NOMO-1 treated with DMSO at 0.1 percent for 48 hours (cell line): ENCODE measurements at regions not wholly inside any gene's neighbourhood (a gene's known extent, or its start where the extent isn't known, plus 50 kb on each side); places are given as distances from the start of the nearest gene placed in this dataset.
A peak's percentile ranks its signal among the peaks of the same experiment; 100 is the strongest.
"Not testable (repeated sequence)": the region's sequence is repeated elsewhere in the genome, so short reads cannot be mapped to it uniquely, and the experiment has no call there.

Source experiments
- DNase-seq: peaks from one replicate; lab custom pipeline; 2025; ENCODE audit not compliant: unreplicated experiment; lab: John Stamatoyannopoulos, UW

DNA sequence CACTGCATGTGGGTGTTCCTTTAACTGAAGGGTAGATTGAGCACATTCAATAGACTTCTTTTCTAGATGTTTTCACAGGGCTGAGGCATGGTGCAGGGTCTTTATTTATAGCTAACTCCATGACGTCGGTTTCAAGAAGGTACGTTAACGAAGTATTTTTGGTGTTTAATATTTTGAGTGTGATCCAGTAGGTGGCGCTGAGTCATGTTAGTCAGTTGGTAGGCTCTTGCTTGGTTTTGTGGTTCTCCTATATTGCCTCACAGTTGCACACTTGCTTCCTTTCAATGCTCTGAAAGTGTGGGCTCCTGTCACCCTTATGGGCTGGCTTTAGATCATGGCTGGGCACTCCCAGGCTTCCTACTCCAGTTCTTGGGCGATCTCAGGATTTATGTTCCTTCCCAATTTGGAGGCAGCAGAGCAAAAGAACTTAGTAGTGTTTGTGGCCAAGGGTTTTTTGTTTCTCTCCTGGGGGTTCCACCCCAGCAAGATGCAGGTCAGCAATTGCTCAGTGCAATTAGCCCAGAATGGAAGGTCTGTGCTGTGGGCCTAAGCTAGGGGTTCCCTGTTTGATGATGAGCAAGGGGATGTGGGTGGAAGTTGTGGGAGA lies 471.6 kb upstream of the FOXG1 start:
- DNase-seq = peak; percentile 24

DNA sequence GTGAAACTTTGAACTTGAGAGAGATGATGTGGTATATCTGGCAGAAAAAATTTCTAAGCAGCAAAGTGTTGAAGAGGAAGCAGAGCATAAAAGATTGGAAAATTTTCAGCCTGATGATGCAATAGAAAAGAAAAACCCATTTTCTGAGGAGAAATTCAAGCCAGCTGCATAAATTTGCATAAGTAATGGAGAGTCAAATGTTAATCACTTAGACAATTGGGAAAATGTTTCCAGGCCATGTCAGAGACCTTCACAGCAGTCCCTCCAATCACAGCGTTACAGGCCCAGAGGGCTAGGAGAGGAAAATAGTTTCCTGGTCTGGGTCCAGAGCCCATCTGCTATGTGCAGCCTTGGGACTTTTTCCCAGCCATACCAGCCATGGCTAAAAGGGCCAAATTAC lies 469.0 kb upstream of the FOXG1 start:
- DNase-seq = no peak

DNA sequence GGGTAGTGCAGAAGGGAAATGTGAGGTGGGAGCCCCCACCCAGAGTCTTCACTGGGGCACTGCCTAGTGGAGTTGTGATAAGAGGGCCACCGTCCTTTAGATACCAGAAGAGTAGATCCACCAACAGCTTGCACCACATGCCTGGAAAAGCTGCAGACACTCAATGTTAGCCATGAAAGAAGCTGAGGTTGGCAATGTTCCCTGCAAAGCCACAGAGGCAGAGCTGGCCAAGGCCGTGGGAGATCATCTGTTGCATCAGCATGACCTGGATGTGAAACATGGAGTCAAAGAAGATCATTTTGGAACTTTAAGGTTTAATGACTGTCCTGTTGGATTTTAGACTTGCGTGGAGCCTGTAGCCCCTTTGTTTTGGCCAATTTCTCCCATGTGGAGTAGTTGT lies 468.4 kb upstream of the FOXG1 start:
- no peak for DNase-seq

GRCh38 chr14:28299227-28299626 lies 467.4 kb upstream of the FOXG1 start:
- no peak for DNase-seq

- no peak for DNase-seq
Measured at GRCh38 chr14:28300356-28300755, 466.2 kb upstream of the FOXG1 start.

DNA sequence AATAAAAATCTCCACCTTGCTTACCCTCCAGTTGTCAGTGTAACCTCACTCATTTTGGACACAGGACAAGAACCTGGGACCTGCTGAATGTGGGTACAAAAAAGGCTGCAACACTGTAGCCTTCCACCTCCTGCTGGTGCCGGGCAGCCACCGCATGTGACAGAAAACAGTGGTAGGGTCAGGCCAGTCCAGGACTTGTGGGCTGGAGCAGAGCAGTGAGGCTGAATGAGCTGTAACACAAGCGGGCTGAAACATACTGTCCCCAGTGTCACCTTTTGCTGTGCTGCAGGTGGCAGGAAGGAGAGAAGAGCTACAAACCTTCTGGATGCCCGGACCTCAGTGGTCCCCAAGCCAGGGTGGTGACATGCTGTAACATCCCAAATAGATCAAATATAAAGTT lies 465.4 kb upstream of the FOXG1 start:
- DNase-seq = no peak

DNA sequence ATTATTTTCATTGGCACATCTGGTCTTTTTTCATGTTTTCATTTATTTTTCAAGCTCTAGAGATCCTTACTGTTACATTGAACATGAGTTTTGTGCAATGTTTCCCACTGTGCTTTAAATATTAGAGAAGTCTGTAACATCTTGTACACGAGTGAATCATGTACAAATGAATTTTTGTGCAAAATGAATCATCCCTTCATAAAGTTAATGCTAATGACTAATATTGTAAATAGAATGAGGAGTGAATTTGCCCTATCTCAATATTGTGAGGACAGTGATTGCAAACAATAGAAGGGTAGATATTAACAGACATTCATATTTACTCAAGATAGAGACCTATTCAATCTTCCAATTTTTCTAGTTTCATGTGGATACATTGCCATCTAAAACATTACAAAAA lies 463.3 kb upstream of the FOXG1 start:
- DNase-seq = no peak

DNA sequence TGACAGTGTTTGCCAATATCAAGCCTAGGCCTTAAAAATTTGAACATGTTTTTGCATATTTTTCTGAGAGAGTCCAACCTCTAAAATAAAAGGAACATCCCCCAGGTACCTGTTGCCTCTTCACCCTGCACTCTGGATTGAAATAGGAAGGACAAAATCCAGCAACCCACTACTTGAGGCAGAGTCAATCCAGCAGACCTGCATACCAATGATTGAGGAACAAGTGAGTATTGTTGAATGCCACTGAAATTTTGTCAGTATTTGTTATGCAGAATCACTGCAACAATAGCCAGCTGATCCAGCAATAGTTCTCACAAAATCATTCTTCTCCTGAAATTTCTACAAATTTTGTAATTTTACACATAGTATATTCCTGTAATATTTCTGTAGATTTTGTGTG lies 460.6 kb upstream of the FOXG1 start:
- DNase-seq = no peak

DNA sequence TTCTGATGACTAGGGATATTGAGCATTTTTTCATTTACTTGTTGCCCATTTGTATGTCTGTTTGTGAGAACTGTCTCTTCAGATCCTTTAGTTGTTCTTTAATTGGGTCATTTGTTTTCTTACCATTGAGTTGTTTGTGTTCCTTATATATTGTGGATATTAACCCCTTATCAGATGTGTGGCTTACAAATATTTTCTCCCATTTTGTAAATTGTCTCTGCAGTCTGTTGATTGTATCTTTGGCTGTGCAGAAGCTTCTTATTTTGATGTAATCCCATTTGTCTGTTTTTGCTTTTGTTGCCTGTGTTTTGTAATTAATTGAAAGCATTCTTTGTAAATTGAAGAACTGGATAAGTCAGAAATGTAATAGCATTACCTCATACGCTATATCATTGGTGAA lies 459.1 kb upstream of the FOXG1 start:
- no peak for DNase-seq

DNA sequence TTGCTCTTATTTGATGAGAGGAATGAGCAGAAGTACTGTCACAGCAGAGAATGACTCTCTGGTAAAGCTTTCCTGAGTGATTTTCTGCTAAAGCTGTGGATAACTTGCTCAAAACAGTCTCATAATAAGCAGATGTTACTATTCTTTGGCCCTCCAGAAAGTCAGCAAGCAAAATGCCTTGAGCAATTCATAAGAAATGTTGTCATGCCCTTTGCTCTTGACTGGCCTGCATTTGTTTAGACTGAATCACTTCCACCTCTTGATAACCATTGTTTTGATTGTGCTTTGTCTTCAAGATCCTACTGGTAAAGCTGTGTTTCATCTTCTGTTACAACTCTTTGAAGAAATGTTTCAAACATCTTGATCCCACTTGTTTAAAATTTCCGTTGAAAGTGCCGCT lies 457.9 kb upstream of the FOXG1 start:
- DNase-seq = no peak

- DNase-seq = not testable (repeated sequence)
Measured at GRCh38 chr14:28317890-28318675, 448.5 kb upstream of the FOXG1 start.

GRCh38 chr14:28321475-28322244 lies 444.9 kb upstream of the FOXG1 start:
- no peak for DNase-seq

DNA sequence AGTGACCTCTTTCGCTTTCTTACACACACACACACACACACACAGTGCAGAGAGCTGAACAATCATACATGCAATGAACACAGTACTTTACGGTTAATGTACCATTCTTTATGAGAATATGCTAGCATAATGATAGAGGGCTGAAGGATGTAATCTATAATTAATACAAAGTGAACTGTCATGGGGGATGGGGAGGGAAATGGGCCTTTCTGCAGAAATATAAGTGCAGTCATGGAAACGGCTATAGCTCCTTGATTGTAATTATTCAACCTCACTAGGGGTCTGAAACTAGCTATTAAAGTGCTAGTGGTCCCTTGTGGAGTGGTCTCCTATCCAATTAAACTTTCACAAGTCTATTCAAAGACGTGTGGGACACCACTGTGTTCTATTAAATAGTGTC lies 443.2 kb upstream of the FOXG1 start:
- DNase-seq = no peak

DNA sequence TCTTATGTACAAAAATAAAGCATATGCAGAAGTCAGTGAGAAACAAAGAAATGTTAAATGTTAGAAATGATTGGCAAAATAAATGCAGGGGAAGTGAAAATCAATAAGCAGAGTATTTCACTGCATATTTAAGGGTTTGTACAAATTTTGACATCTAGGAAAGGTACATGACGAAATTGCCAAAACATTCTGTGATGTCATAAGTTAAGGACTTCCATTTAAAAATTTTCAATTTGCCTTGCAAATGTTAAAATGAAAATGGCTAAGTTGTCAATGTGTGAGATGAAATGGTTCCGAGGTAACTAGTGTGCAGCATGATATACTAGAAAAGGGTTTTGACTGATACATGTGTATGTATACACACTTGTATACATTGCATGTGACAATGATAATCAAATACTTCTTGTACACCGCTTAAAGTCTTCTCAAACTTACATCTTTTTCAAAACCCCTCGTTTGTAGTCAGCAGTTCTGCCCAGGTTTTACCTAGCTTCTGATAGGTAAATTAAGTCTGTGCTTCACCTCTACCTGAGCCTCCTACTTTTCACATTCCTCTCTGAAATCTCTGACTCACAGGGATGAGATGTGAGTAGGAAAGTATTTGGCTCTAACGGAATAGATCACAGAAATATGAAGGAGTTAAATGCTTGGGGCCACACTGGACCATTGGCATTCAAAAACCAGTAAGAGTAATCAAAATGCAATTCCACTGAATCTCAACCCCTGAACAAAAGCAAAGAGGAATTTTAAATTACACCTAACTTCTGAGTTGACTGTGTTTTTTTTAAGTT lies 442.4 kb upstream of the FOXG1 start:
- DNase-seq = no peak

- DNase-seq = no peak
Measured at GRCh38 chr14:28340816-28341215, 425.8 kb upstream of the FOXG1 start.

DNA sequence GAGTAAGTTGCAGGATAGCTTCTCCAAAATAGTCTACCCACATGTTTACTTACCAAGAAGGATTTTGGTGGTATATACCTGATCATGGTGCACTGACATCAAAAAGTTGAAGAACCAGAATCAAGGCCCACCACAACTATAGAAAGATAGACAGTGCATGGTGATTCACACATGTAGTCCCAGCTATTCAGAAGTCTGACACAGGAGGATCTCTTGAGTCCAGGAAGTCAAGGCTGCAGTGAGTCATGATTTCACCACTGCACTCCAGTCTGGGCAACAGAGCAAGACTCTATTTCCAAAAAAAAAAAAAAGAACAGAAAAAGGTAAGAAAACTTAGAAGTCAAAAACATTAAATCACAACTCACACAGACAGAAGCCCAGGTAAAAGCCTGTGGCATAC lies 422.2 kb upstream of the FOXG1 start:
- no peak for DNase-seq

GRCh38 chr14:28348797-28349196 lies 417.8 kb upstream of the FOXG1 start:
- DNase-seq = no peak

- DNase-seq = no peak
Measured at GRCh38 chr14:28356819-28357218, 409.8 kb upstream of the FOXG1 start.

GRCh38 chr14:28361486-28361885 lies 405.1 kb upstream of the FOXG1 start:
- DNase-seq = no peak

DNA sequence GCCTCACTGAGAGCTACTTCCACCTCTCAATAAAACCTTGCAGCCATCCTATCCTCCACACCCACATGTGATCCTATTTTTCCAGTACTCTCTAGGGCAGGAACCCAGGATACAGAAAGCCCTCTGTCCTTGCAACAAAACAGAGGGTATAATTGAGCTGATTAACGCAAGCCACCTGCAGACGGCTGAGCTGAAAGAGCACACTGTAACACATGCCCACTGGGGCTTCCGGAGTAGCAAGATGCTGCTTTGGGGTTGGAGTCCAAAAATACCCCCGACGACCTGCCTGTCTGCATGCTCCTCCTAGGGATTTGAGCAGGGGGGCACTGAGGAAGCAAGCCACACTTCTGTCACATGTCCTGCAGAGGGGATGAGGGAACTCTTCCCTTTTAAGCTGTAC lies 401.1 kb upstream of the FOXG1 start:
- DNase-seq = no peak

DNA sequence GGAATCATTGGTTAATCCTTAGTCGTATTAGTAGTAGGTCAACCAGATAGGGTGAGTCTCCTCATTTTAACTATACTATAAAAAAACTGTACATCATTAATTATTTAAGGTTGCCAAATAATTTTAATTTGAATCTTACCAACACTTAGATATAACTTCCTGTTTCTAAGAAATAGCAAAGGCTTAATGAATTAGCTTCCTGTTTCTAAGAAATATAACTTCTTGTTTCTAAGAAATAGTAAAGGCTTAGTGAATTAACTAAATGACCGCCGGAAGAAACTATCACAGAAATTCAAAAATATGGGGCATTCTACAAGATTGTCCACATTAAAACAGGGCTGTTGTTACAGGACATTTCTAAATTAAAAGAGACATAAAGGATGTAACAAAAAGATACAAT lies 392.9 kb upstream of the FOXG1 start:
- no peak for DNase-seq
